NCI-H2196 (cell line): ENCODE measurements at regions not wholly inside any gene's neighbourhood (a gene's known extent, or its start where the extent isn't known, plus 50 kb on each side); places are given as distances from the start of the nearest gene placed in this dataset.
A peak's percentile ranks its signal among the peaks of the same experiment; 100 is the strongest.
"Not testable (repeated sequence)": the region's sequence is repeated elsewhere in the genome, so short reads cannot be mapped to it uniquely, and the experiment has no call there.

Source experiments
- DNase-seq: peaks from one replicate; lab custom pipeline; 2025; ENCODE audit not compliant: unreplicated experiment; lab: John Stamatoyannopoulos, UW

- DNase-seq, result no peak
Measured at GRCh38 chrX:128653524-128654060, 601.4 kb upstream of the ACTRT1 start.

GRCh38 chrX:128650326-128650725, 598.1 kb upstream of the ACTRT1 start:
- DNase-seq, result no peak

GRCh38 chrX:128634754-128635153, 582.6 kb upstream of the ACTRT1 start:
- DNase-seq, result no peak

GRCh38 chrX:128623361-128623760, 571.2 kb upstream of the ACTRT1 start:
- DNase-seq, result no peak

GRCh38 chrX:128622296-128622695, 570.1 kb upstream of the ACTRT1 start:
- no peak for DNase-seq

- no peak for DNase-seq
Measured at GRCh38 chrX:128619490-128619889, 567.3 kb upstream of the ACTRT1 start.

- no peak for DNase-seq
Measured at GRCh38 chrX:128616933-128617332, 564.7 kb upstream of the ACTRT1 start.

GRCh38 chrX:128606817-128607216, 554.6 kb upstream of the ACTRT1 start:
- not testable (repeated sequence) for DNase-seq

- DNase-seq, result not testable (repeated sequence)
Measured at GRCh38 chrX:128606357-128606756, 554.2 kb upstream of the ACTRT1 start.

GRCh38 chrX:128601706-128602105, 549.5 kb upstream of the ACTRT1 start:
- no peak for DNase-seq

- no peak for DNase-seq
Measured at GRCh38 chrX:128599632-128600031, 547.4 kb upstream of the ACTRT1 start.

GRCh38 chrX:128582036-128582435, 529.8 kb upstream of the ACTRT1 start:
- no peak for DNase-seq

- DNase-seq, result no peak
Measured at GRCh38 chrX:128581615-128582014, 529.4 kb upstream of the ACTRT1 start.

GRCh38 chrX:128543114-128543513, 490.9 kb upstream of the ACTRT1 start:
- DNase-seq, result no peak

GRCh38 chrX:128518508-128518907, 466.3 kb upstream of the ACTRT1 start:
- DNase-seq, result no peak

- no peak for DNase-seq
Measured at GRCh38 chrX:128517691-128518090, 465.5 kb upstream of the ACTRT1 start.

GRCh38 chrX:128504496-128504895, 452.3 kb upstream of the ACTRT1 start:
- DNase-seq, result no peak

GRCh38 chrX:128464116-128464515, 411.9 kb upstream of the ACTRT1 start:
- DNase-seq, result no peak

GRCh38 chrX:128460835-128461234, 408.6 kb upstream of the ACTRT1 start:
- DNase-seq, result no peak

- no peak for DNase-seq
Measured at GRCh38 chrX:128458888-128459287, 406.7 kb upstream of the ACTRT1 start.

- no peak for DNase-seq
Measured at GRCh38 chrX:128457674-128458073, 405.5 kb upstream of the ACTRT1 start.

GRCh38 chrX:128439159-128439558, 387.0 kb upstream of the ACTRT1 start:
- peak; percentile 1 for DNase-seq

- no peak for DNase-seq
Measured at GRCh38 chrX:128438082-128438481, 385.9 kb upstream of the ACTRT1 start.
